ENCODE measurements at regions not wholly inside any gene's neighbourhood (a gene's known extent, or its start where the extent isn't known, plus 50 kb on each side); places are given as distances from the start of the nearest gene placed in this dataset.

GRCh38 chr11:116527180-116527991, 245.4 kb downstream of the BUD13 start:
- Mint-ChIP-seq H3K4me3 (no peak overlapping the region), H3K27ac (peak overlapping the region in 1 of 7 donors; percentile 13), H3K9me3 (peaks cover 1 to 13% (median 6%) of the 10 kb centered on the region in 7 donors), H3K4me1 (no peaks in the 10 kb centered on the region), H3K27me3 (ENCODE audit: low read depth in 3 of 3) (peaks cover 6 to 16% (median 13%) of the 10 kb centered on the region in 3 donors), H3K36me3 (no peaks in the 10 kb centered on the region)
- H3K9me3 ChIP-seq (replicated peaks in 1 of 2; ENCODE audit: control insufficient read depth in 1 of 2, insufficient read depth in 1 of 2, low read length in 2 of 2) = peaks cover 0 to 3% of the 10 kb centered on the region in 2 donors
- H3K27ac ChIP-seq (ENCODE audit: low read depth in 1 of 2, low read length in 2 of 2) = no peak overlapping the region
- no peaks in the 10 kb centered on the region for H3K27me3 ChIP-seq (ENCODE audit: control insufficient read depth in 2 of 2, insufficient read depth in 2 of 2, low read length in 2 of 2)
- H3K4me1 ChIP-seq (ENCODE audit: control insufficient read depth in 1 of 2, insufficient read depth in 2 of 2, low read length in 2 of 2) = no peaks in the 10 kb centered on the region
- no peaks in the 10 kb centered on the region for H3K79me2 ChIP-seq (ENCODE audit: insufficient read depth, low read length)
- no peak overlapping the region for H2AFZ ChIP-seq (ENCODE audit: insufficient read depth, low read depth, low read length, poor library complexity, severe bottlenecking)
- intact Hi-C loops (cut with micrococcal nuclease) = no loop called here
- no peak overlapping the region for H3K4me2 ChIP-seq (replicated peaks; ENCODE audit: extremely low read depth, low read length, poor library complexity, severe bottlenecking)
- no peaks in the 10 kb centered on the region for H3K36me3 ChIP-seq (replicated peaks in 1 of 2; ENCODE audit: control insufficient read depth in 1 of 2, insufficient read depth in 2 of 2, low read length in 2 of 2)
- TF ChIP-seq CTCF (IDR thresholded peaks at IDR 0.05) = no peak
- no peak overlapping the region for H3K9ac ChIP-seq (ENCODE audit: insufficient read depth, low read length, poor library complexity, severe bottlenecking)
- H4K20me1 ChIP-seq (ENCODE audit: insufficient read depth, low read length) = no peaks in the 10 kb centered on the region
- H3K4me3 ChIP-seq (replicated peaks in 1 of 3; ENCODE audit: low read depth in 2 of 3, low read length in 3 of 3) = no peak overlapping the region
- WGBS (ENCODE audit: insufficient coverage) = 91% methylated on average over 8 of the region's 10 CpGs
- no peak for DNase-seq

- Mint-ChIP-seq H3K4me3 (no peak overlapping the region), H3K36me3 (no peaks in the 10 kb centered on the region), H3K27me3 (ENCODE audit: low read depth in 3 of 3) (peaks cover 9 to 19% (median 12%) of the 10 kb centered on the region in 3 donors), H3K27ac (no peak overlapping the region), H3K4me1 (no peaks in the 10 kb centered on the region), H3K9me3 (peaks cover 0 to 7% (median 5%) of the 10 kb centered on the region in 7 donors)
- Histone ChIP-seq H3K36me3 (replicated peaks in 1 of 2; ENCODE audit: control insufficient read depth in 1 of 2, insufficient read depth in 2 of 2, low read length in 2 of 2) (no peaks in the 10 kb centered on the region), H4K20me1 (ENCODE audit: insufficient read depth, low read length) (no peaks in the 10 kb centered on the region), H3K9me3 (replicated peaks in 1 of 2; ENCODE audit: control insufficient read depth in 1 of 2, insufficient read depth in 1 of 2, low read length in 2 of 2) (peaks cover 0 to 3% of the 10 kb centered on the region in 2 donors), H3K27ac (ENCODE audit: low read depth in 1 of 2, low read length in 2 of 2) (no peak overlapping the region), H3K4me1 (ENCODE audit: control insufficient read depth in 1 of 2, insufficient read depth in 2 of 2, low read length in 2 of 2) (no peaks in the 10 kb centered on the region), H2AFZ (ENCODE audit: insufficient read depth, low read depth, low read length, poor library complexity, severe bottlenecking) (no peak overlapping the region), H3K79me2 (ENCODE audit: insufficient read depth, low read length) (no peaks in the 10 kb centered on the region), H3K4me3 (replicated peaks in 1 of 3; ENCODE audit: low read depth in 2 of 3, low read length in 3 of 3) (no peak overlapping the region), H3K27me3 (ENCODE audit: control insufficient read depth in 2 of 2, insufficient read depth in 2 of 2, low read length in 2 of 2) (peaks cover 0 to 2% of the 10 kb centered on the region in 2 donors), H3K9ac (ENCODE audit: insufficient read depth, low read length, poor library complexity, severe bottlenecking) (no peak overlapping the region), H3K4me2 (replicated peaks; ENCODE audit: extremely low read depth, low read length, poor library complexity, severe bottlenecking) (no peak overlapping the region)
- WGBS (ENCODE audit: insufficient coverage) = 83% methylated on average over 1 of the region's 4 CpGs
- TF ChIP-seq CTCF (IDR thresholded peaks at IDR 0.05) = no peak
- intact Hi-C loops (cut with micrococcal nuclease) = no loop called here
- DNase-seq = no peak
These were observed 246.8 kb downstream of the BUD13 start for GRCh38 chr11:116525961-116526495.

Data from CD14-positive monocyte (primary cell).